A673 (cell line): ENCODE measurements at regions not wholly inside any gene's neighbourhood (a gene's known extent, or its start where the extent isn't known, plus 50 kb on each side); places are given as distances from the start of the nearest gene placed in this dataset.

Experiments
- BruUV-seq: library from RNA; stranded (reverse); fragments of 400-500 nt; replicated peaks from 2 replicates; lab custom pipeline; 2021; lab: Mats Ljungman, UMichigan
- CTCF ChIA-PET: fragments of 300-600 bp; sonication (Branson Sonifier 250); formaldehyde crosslinking; loops from one replicate; lab custom pipeline; 2022; ENCODE audit warnings: antibody characterized with exemption; lab: Charles Lee
- POLR2A ChIA-PET: fragments of 300-600 bp; sonication (Branson Sonifier 250); formaldehyde crosslinking; loops from one replicate; lab custom pipeline; 2022; ENCODE audit warnings: antibody characterized with exemption; ENCODE audit not compliant: low non-redundant PET; lab: Charles Lee
- DNase-seq: peaks from one replicate; pipeline ENCODE4 v3.0.0-alpha.2; 2015; ENCODE audit warnings: low spot score
- H3K27ac ChIP-seq: fragments of 200-600 bp; sonication (generic); 2 replicates; pipeline ENCODE4 v1.5.1; 2016; ENCODE audit warnings: mixed run types, low read depth, mild to moderate bottlenecking, mixed read lengths, antibody characterized with exemption, low read length; ENCODE audit not compliant: poor library complexity, severe bottlenecking
- H3K27me3 ChIP-seq: fragments of 200-600 bp; sonication (generic); replicated peaks from 2 replicates; pipeline ENCODE4 v1.6.1; 2017; ENCODE audit warnings: mixed run types, low read depth, mild to moderate bottlenecking, mixed read lengths, antibody characterized with exemption, low read length; ENCODE audit not compliant: insufficient read depth, poor library complexity
- H3K36me3 ChIP-seq: fragments of 200-600 bp; sonication (generic); 2 replicates; pipeline ENCODE4 v1.6.1; 2016; ENCODE audit warnings: mixed run types, mild to moderate bottlenecking, mixed read lengths, antibody characterized with exemption, low read length; ENCODE audit not compliant: insufficient read depth, poor library complexity, severe bottlenecking
- H3K4me1 ChIP-seq: fragments of 200-600 bp; sonication (generic); 2 replicates; pipeline ENCODE4 v1.6.1; 2017; ENCODE audit warnings: mixed run types, mild to moderate bottlenecking, mixed read lengths, antibody characterized with exemption, low read length; ENCODE audit not compliant: insufficient read depth, poor library complexity, severe bottlenecking
- H3K4me3 ChIP-seq: fragments of 200-600 bp; sonication (generic); 2 replicates; pipeline ENCODE4 v1.5.1; 2016; ENCODE audit warnings: low read depth, mixed run types, mild to moderate bottlenecking, mixed read lengths, low read length; ENCODE audit not compliant: poor library complexity, severe bottlenecking
- H3K9me3 ChIP-seq: fragments of 200-600 bp; sonication (generic); 2 replicates; pipeline ENCODE4 v1.6.1; 2016; ENCODE audit warnings: mixed run types, low read depth, mild to moderate bottlenecking, mixed read lengths, antibody characterized with exemption, low read length; ENCODE audit not compliant: poor library complexity, severe bottlenecking
- EZH2 ChIP-seq: fragments of 200-600 bp; sonication (generic); IDR thresholded peaks from 2 replicates; pipeline ENCODE4 v1.6.1; 2017; ENCODE audit warnings: borderline replicate concordance, low read depth, mild to moderate bottlenecking, mixed read lengths, antibody characterized with exemption, low read length; ENCODE audit not compliant: poor library complexity, severe bottlenecking
- intact Hi-C: fragments of 100-400 bp; cut with micrococcal nuclease; formaldehyde crosslinking; loops from one replicate; pipeline ENCODE4 v1.10.0; 2022; ENCODE audit not compliant: unreplicated experiment
- TF ChIP-seq, protein P1 (sequence below): fragments of 300-800, 200-600 bp; sonication (generic); conservative IDR thresholded peaks from 2 replicates; pipeline ENCODE4 v1.5.1; 2017; ENCODE audit warnings: low read depth, mild to moderate bottlenecking, antibody characterized with exemption, low read length, moderate library complexity, mixed read lengths

DNA sequence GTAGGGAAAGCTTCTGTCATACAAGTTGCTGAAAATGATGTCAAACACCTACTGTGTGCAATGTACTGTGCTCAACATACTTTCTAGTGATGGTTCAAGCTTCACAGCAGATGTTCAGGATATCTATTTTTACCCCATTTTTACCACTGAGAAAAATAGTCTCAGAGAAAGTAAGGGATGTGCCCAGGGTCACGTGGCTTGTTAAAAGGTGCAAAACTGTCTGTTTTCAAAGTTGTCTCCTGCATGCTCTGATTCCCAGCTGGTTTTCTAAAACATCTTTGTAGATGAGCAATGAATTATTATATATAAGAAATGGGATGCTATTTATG, 145.5 kb upstream of the LHCGR start:
- H3K9me3 ChIP-seq, result no peaks in the 10 kb centered on the region
- ChIA-PET POLR2A (no interaction called here), CTCF (no interaction called here)
- H3K27me3 ChIP-seq, result no peaks in the 10 kb centered on the region
- H3K27ac ChIP-seq, result no peak overlapping the region
- H3K36me3 ChIP-seq, result no peaks in the 10 kb centered on the region
- no peak for DNase-seq
- BruUV-seq, result no TSS peak
- no peak overlapping the region for H3K4me3 ChIP-seq
- H3K4me1 ChIP-seq, result peaks cover 12% of the 10 kb centered on the region
- intact Hi-C loops, result no loop called here
- TF ChIP-seq, protein P1, sequence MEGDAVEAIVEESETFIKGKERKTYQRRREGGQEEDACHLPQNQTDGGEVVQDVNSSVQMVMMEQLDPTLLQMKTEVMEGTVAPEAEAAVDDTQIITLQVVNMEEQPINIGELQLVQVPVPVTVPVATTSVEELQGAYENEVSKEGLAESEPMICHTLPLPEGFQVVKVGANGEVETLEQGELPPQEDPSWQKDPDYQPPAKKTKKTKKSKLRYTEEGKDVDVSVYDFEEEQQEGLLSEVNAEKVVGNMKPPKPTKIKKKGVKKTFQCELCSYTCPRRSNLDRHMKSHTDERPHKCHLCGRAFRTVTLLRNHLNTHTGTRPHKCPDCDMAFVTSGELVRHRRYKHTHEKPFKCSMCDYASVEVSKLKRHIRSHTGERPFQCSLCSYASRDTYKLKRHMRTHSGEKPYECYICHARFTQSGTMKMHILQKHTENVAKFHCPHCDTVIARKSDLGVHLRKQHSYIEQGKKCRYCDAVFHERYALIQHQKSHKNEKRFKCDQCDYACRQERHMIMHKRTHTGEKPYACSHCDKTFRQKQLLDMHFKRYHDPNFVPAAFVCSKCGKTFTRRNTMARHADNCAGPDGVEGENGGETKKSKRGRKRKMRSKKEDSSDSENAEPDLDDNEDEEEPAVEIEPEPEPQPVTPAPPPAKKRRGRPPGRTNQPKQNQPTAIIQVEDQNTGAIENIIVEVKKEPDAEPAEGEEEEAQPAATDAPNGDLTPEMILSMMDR, result no peak
- no peak for TF ChIP-seq EZH2

- TF ChIP-seq, protein P1, result no peak
- no peak for TF ChIP-seq EZH2
- DNase-seq, result peak; percentile 39
These were observed 144.9 kb upstream of the LHCGR start for GRCh38 chr2:48900321-48901014.

GRCh38 chr2:48896870-48897269, 141.3 kb upstream of the LHCGR start:
- no TSS peak for BruUV-seq
- Histone ChIP-seq H3K27me3 (no peaks in the 10 kb centered on the region), H3K27ac (no peak overlapping the region), H3K4me1 (peaks cover 4% of the 10 kb centered on the region), H3K4me3 (no peak overlapping the region), H3K36me3 (no peaks in the 10 kb centered on the region), H3K9me3 (no peaks in the 10 kb centered on the region)
- TF ChIP-seq, protein P1, result no peak
- TF ChIP-seq EZH2, result no peak
- CTCF ChIA-PET, result no interaction called here
- no peak for DNase-seq
- POLR2A ChIA-PET, result no interaction called here
- intact Hi-C loops, result no loop called here

More at GRCh38 chr2:48900321-48901014, 144.9 kb upstream of the LHCGR start:
- Histone ChIP-seq H3K9me3 (no peaks in the 10 kb centered on the region), H3K36me3 (no peaks in the 10 kb centered on the region), H3K4me1 (peaks cover 6% of the 10 kb centered on the region), H3K27ac (no peak overlapping the region), H3K27me3 (no peaks in the 10 kb centered on the region), H3K4me3 (no peak overlapping the region)
- intact Hi-C loops, result no loop called here
- no TSS peak for BruUV-seq
- ChIA-PET POLR2A (no interaction called here), CTCF (no interaction called here)
